HG03135 (cell line): ENCODE measurements at regions not wholly inside any gene's neighbourhood (a gene's known extent, or its start where the extent isn't known, plus 50 kb on each side); places are given as distances from the start of the nearest gene placed in this dataset.
"Not testable (repeated sequence)": the region's sequence is repeated elsewhere in the genome, so short reads cannot be mapped to it uniquely, and the experiment has no call there.

Source experiments
- ATAC-seq: cut with Tn5 transposase; IDR thresholded peaks from one replicate; pipeline ENCODE4 v1.9.1; 2021; ENCODE audit warnings: mild to moderate bottlenecking, moderate library complexity; ENCODE audit not compliant: unreplicated experiment

DNA sequence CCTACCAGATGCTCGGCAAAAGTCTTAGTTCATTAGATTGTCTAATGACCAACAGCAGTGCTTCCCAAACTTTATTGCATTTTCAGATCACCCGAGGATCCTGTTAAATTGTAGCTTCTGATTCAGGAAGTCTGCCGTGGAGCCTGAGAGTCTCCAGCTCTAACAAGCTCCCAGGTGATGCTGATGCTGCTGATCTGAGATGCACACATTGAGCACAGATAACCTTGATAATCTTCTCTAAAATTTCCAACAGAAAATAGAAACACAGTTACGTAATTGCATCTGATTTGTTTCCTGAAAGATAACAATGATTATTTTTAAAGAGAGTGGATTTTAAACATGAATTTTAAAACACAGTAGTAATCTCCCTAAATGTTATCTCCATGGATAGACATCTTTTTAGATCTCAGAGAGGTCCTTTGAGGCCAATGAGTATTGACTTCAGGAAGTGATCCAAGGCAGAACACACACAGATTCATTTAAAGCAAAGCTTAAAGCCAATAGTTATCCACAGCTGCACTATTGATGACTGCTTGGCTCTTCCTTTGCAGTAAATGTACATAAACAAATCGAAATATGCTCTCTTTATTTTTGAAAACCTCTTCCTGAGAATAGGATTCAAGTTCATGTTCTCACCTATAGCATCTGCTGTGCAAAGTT is 122.8 kb upstream of the TNPO1 start:
- no peak for ATAC-seq

DNA sequence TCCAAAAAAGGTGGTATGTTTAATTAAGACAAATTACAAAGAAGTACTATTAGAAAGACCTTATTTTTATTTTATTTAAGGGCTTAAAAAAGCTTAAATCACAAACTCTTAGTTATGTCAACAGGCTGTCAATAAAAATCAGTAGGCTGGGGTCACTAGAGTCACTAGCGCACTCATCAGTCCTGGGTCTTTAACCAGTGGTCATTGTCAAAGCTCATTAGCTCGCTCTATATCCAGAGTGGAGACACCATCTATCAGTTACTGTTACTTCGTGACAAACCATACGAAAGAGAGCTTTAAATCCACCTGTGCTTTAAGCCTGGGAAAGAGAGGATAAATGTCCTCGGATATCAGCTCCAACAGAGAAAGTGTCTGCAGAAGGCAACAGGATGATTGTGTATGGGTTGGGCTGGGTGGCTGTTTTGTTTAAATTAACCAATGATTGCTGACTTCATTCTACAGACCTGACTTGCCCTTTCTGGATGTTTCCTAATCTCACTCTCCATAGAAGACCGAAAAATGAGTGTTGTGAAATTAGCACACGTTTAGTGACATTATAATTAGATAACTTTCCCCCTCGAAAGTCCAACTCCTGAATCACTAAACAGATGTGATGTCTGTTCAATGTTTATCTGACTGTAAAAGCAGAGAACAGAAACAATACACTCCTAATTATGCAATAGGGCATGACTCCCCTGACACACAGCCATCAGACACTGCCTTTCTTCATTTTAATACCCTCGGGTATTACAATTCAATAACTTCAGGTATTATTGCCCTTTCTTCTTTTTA is 123.6 kb upstream of the TNPO1 start:
- no peak for ATAC-seq

DNA sequence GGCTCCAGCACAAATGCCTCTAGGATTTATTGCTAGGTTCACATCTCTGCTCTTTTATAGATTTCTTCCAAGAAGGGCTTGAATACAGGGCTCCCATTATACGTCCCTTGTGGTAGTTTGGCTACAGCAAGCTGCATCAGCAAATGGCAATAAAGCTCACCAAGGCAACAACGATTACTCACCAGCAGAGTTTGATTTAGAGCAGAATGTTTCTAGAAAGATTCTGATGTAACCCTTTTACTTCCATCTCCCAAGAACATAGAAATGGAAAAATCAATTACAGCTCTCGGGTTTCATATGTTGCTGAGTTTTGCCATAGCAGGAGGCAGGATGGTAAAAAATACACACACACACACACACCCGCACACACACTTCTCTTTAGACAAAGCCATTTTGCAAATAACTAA is 124.2 kb upstream of the TNPO1 start:
- ATAC-seq: no peak

DNA sequence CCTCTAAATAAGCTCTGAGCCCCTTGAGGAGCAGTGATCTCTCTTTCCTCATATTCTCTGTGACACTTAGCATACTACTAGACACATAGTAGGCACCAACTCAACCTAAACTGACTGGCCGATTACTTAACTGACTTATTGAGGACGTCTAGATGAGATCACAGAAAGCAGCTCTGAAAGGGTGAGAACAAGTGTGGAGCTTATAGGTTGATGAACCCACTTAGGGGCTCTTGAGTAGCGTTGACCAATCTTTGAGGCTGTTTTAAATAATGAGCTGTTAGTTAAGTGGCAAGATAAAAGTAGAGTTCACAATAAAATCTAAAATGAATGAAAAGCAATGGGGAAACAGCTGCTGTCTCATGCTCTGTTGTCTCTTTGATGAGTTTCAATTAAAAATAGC is 124.7 kb upstream of the TNPO1 start:
- no peak for ATAC-seq

DNA sequence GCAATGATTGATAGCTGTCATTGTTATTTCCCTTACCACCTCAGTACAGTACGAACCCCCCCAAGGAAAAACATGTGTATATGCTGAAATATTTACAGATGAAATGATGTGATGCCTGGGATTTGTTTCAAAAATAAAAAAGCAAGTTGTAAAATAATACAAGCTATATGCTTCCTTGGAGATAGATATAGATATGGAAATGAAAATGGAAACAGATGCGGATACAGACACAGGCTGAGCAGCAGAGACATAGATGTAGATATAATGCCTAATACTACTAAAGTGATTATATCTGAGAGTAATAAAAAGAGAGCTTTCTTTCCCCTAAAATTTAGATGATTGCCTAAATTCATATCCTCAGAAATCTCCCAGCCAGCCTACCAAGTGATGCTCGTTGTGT is 127.5 kb upstream of the TNPO1 start:
- no peak for ATAC-seq

DNA sequence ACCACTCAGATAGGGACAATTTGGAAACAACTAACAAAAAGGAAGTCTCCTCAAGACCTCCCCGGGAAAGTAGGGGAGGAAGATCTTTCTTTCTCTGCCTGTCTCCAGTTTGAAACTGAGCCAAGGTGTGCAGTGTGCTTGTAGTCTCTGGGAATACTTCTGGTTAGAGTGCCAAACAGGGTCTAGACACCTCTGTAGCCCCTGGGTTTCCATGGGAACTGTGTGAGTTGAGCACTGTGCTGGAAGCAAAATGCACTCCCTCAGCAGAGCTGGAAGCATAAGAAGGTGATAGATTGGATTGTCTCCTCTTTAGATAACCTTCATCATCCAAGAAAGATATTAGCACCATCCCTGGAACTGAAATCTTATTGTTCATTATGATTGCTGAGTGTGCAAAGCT is 129.2 kb upstream of the TNPO1 start:
- no peak for ATAC-seq

DNA sequence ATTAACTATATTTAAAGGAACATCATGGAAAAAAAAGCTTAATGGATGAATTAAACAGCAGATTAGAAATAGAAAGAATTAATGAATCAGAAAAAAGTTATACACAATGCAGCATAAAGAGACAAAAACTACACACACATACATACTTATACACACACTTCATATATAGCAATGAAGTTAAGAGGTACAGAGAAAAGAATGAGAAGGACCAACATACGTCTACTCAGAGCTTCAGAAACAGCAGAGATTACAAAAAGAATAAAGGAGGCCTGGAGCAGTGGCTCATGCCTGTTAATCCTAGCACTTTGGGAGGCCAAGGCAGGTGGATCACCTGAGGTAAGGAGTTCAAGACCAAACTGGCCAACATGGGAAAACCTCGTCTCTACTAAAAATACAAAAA is 133.9 kb upstream of the TNPO1 start:
- no peak for ATAC-seq

DNA sequence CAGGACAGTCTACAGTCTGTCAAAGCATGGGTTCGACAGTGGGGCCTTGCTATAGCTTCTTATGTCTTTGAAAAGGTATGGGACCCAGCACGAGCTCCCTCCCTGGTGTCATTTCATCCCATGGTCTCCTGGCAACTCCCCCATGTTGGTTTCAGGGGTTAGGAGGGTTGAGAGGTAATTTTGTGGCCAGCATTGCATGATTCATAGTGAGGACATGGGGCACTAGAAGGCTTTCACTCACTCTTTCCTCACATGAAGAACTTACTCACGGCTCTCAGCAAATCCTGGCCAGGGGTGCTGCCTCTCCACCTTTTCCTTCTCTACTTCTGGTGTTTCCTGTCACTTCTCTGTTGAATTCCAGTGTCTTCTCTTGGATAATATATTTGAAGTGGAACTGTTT is 134.7 kb upstream of the TNPO1 start:
- no peak for ATAC-seq

DNA sequence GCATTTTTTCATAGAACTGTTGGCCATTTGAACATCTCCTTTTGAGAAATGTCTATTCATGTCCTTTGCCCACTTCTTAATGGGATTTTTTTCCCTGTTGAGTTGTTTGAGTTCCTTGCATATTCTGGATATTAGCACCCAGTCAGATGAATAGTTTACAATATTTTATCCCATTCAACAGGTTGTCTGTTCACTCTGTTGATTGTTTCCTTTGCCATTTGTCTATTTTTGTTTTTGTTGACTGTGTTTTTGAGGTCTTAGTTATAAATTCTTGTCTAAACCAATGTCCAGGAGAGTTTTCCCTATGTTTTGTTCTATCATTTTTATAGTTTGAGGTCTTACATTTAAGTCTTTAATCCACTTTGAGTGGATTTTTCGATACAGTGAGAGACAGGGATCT is 139.0 kb upstream of the TNPO1 start:
- ATAC-seq: no peak

DNA sequence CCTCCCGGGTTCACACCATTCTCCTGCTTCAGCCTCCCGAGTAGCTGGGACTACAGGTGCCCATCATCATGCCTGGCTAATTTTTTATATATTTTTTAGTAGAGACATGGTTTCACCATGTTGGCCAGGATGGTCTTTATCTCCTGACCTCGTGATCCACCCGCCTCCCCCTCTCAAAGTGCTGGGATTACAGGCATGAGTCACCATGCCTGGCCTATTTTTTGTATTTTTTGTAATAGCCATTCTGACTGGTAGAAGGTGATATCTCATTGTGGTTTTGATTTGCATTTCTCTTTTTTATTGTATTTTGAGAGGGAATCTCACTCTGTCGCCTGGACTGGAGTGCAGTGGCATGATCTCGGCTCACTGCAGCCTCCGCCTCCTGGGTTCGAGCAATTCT is 139.6 kb upstream of the TNPO1 start:
- ATAC-seq: not testable (repeated sequence)

DNA sequence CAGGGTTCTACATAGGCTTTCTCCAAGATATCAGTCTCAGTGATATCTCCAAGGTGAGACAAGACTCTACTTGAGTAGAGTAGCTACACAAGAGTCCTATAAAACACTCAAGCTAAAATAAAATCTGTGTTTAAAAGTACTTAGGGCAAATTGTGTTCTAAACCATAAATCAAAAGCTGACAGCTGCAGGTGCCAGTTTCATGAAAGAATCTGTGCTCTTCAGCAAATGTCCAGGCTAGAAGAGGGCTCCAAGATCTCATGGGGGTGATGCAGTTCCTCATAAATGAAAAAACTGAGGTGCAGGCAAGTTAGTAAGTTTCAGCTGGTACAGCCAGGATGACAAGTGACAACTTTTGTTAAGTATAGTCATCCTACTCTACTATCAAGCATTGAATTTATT is 142.8 kb upstream of the TNPO1 start:
- ATAC-seq: no peak

DNA sequence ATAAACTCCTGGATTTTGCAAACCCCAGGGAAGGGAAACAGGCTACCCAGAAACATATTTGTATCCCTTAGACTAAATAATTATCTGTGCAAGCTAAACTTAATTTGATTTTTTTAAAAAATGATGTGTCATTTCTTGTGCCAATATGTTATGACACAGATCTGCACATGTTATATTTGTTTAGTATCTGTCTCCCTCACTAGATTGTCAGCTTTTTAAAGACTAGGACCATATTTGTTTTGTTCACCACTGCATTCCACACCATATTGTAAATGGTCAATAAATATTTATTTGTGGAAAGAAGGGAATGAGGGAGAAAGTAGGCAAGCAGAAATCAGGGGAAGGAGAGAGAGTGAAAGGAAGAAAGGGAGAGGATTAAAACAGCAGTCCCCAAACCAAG is 143.3 kb upstream of the TNPO1 start:
- ATAC-seq: no peak

DNA sequence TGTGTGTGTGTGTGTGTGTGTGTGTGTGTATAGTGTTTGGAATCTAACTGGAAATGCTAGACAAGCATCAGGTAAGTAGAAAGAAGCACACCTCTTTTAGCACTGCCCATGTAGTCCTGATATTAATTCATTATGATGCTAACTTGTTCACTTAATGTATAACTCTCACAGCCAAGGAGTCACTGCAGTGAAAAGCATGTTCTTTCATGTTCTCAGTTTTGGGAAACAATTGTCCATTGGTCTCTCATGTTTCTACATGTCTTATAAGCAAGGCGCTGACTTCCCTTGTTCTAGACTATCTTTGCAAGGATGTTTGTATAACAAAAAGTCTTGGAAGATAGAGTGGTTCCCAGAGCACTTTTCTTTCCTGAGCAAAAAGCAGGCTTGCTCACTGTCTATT is 148.8 kb upstream of the TNPO1 start:
- no peak for ATAC-seq

DNA sequence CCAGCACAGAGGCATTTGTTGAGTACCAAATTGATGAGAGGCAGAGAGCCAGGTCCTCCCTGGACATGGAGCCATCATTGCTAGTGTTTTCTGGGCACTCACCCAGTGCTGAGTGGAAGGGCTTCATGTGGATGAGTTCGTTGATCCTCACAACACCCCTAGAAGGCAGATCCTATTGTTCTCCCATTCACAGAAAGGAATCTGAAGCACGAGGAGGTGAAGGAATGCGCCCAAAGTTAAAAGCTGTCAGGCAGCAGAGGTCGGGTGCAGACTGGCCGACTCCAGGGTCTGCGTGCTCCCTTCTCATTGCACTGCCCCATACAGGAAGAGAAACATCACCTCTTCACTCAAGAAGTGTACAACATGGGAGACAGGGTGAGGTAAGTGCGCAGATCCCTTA is 153.5 kb upstream of the TNPO1 start:
- no peak for ATAC-seq

DNA sequence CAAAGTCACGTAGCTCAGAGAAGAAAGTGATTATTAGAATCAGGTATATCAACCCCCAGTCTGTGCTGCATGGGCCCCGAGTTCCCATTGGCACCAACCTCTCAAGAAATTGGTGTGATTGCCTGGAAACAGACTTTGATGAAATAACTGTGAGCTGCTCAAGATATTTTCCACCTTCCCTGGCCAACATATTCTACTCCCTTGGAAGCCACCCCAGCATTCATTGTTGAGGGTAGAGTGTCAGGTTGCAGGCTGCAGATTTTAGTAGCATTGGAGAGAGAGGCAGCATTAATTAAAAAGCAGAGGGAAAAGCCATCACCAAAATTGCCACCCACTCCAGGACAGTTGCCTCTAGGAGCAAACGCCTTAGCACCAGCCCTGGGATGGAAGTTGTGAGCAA is 154.2 kb upstream of the TNPO1 start:
- no peak for ATAC-seq

DNA sequence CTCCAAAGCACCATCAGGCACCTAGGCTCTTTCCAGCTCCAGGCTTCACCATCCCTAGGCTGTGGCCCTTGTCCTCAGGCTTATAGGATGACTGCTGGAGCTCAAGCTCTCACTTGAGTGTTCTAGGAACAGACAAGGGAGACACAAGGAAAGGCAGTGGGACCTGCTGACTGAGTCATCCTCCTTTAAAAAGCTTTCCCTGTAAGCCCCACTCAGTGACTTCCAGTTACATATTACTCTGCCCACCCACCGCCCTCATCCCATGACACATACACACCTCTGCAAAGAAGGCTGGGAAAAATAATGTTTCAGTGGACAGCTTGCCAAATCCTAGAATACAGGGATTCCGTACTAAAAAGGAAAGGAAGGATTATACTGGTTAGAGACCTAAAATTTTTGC is 154.2 kb upstream of the ZNF366 start:
- ATAC-seq: no peak

DNA sequence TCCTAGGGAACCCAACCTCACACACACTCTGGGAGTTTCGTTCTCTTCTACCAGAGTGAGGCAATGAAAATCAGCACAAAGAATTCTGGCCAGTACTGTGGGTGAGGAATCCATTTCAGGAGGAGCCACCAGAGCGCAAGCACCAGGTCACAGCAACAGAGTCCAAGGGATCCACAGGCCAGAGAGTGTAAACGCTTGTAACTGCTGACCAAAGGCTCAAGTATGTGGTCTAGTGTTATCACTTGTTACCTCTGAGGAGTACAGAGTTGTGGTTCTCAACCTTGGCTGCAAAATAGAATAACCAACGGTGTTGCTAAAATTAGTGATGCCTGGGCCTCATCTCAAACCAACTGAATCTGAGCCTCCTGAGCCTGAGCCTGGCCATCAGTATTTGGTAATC is 152.5 kb upstream of the ZNF366 start:
- no peak for ATAC-seq

DNA sequence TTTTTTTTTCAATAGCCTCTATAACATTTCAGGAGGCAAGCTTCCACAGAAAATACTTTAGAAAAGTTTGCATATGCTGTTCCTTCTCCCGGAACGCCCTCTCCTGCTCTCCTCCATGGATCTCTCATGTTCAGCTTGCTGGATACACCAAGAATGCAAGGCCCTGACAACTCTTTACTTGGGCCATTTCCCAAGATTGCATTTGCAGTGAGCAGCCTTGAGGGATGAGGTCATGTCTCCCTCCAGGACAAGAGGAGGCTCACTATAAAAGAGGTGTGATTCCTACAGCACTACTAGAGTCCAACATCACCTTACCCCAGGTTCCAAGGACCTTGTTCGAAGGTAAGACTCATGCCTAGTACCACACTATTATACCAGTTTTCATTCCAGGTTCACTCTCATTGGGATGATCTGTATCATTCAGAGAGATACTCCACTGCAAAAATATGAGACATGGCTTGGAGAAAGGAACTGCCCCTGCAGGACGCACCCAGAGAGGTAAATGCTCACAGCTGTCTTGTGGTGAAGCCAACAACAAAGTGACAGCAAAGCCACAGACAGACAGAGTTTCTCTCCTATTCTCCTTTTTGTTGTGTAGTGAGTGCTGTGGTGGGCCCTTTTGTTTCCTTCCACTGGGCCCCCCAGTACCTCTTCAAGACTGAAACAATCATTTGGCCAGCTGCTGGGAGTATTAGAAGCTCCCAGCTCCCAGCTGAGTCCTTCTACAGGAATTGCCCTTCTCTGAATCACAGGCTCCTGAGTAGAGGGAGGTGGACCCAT is 151.7 kb upstream of the ZNF366 start:
- ATAC-seq: no peak

DNA sequence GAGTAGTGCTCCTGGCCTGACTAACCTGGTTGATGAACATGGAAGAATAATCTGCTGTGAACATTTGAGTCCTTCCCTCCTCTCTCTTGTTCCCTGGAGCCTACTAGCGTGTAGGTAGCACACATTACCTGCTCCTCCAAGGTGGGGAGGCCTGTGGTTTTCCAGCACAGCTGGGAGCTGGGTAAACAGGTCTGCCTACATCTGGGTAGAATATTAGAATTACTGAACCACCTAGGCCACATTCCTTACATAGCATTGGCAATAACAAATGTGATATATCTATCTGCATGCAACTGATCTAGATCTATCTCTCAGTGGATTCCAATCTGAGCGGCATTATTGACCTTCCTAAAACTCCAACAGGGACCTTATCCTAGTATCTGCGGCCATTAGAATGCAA is 151.0 kb upstream of the ZNF366 start:
- no peak for ATAC-seq

DNA sequence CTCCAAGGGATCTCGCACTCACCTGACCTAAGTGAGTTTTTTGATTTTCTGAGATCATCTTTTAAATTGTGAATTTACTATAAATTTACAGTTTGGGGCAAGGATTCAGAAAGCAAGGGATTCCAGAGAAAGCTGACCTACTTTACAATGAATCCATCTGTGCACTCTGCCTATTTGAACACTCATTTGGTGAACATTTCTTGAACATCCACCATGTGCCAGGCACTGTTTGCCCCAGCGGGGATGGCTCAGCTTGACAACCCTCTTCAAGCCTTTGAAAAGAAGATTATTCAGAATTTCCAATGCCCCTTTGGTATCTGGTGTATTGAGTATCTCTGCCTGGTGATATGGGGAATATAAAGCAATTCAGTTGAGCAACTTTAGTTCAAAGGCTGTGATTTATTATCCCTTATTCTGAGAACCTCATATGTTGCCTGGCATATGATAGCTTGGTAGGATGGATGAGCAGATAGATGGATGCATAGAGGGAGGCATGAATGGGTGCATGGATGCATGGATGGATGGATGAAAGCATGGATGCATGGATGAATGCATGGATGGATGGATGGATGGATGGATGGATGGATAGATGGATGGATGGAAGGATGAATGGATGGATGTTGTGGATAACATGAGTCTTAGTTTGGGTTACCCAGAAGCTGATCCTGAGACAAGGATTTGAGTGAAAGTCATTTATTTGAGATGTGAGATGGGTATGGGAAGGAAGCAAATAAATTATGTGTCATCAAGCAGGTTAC is 149.7 kb upstream of the ZNF366 start:
- ATAC-seq: no peak

DNA sequence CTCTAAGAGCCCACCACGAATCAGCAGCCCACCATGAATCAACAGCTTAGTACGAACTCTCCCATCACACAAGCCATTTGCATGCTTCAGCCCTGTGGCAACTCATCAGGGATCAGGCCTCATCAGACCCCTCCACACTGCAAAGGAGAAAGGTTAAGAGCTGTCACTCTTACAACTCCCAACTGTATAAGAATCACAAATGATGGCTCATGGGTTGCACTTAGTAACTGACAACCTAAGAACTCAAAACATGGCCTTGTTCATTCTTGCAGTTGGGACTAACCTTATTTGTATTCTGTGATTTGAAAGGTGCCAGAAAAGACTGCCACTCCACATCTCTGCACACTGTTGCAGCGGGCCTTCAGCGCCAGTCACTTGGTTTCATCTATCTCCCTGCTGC is 149.1 kb upstream of the ZNF366 start:
- ATAC-seq: no peak
